ENCODE measurements at regions not wholly inside any gene's neighbourhood (a gene's known extent, or its start where the extent isn't known, plus 50 kb on each side); places are given as distances from the start of the nearest gene placed in this dataset.
A peak's percentile ranks its signal among the peaks of the same experiment; 100 is the strongest.

DNA sequence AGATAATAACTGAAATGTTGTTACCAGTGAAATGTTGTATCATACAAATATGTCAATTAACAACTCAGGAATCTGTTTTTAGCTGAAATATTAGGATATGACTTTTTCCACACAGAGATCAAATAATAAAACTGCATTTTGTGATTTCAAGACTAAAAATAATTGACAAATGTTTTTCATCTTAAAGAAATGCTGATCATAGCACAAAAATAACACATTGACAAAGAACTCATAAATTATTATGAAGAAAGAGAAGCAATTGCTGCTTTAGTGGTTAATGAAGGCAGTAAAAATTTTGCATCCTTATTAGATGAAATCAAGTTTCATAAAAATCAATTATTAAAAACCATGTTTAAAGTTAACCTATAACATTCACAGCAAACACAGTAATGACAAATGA, 1417.3 kb downstream of the OLFM4 start:
- TF ChIP-seq, protein P1, sequence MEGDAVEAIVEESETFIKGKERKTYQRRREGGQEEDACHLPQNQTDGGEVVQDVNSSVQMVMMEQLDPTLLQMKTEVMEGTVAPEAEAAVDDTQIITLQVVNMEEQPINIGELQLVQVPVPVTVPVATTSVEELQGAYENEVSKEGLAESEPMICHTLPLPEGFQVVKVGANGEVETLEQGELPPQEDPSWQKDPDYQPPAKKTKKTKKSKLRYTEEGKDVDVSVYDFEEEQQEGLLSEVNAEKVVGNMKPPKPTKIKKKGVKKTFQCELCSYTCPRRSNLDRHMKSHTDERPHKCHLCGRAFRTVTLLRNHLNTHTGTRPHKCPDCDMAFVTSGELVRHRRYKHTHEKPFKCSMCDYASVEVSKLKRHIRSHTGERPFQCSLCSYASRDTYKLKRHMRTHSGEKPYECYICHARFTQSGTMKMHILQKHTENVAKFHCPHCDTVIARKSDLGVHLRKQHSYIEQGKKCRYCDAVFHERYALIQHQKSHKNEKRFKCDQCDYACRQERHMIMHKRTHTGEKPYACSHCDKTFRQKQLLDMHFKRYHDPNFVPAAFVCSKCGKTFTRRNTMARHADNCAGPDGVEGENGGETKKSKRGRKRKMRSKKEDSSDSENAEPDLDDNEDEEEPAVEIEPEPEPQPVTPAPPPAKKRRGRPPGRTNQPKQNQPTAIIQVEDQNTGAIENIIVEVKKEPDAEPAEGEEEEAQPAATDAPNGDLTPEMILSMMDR (IDR thresholded peaks at IDR 0.05; ENCODE audit: unreplicated experiment) = no peak
- Mint-ChIP-seq H3K9me3 (ENCODE audit: low read depth) (peaks cover 6% of the 10 kb centered on the region), H3K36me3 (ENCODE audit: insufficient read depth) (no peaks in the 10 kb centered on the region), H3K4me3 (ENCODE audit: low read depth) (no peak overlapping the region), H3K27me3 (no peaks in the 10 kb centered on the region), H3K27ac (no peak overlapping the region), H3K4me1 (ENCODE audit: low read depth) (no peaks in the 10 kb centered on the region)
- no peak for DNase-seq (ENCODE audit: low spot score, unreplicated experiment)

DNA sequence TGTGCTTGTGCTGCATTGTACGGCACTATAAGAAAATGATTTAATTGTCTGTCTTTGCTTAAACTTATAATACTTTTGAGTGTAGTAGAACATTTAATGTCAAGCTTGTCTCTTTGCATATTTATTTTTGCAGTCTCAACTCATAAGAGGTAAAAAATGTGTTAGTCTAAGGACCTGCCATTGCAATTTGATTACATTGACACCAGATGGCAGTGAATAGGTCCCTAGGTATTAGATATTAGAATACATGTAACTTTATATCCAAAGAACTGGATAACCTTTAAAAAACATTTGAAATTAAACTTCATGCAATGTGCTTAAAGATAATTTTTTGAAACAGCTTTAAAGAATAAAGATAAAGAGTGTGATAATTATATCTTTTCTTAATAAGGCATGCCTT, 1421.3 kb downstream of the OLFM4 start:
- Mint-ChIP-seq H3K27me3 (no peaks in the 10 kb centered on the region), H3K9me3 (ENCODE audit: low read depth) (peaks cover 11% of the 10 kb centered on the region), H3K27ac (no peak overlapping the region), H3K36me3 (ENCODE audit: insufficient read depth) (no peaks in the 10 kb centered on the region), H3K4me1 (ENCODE audit: low read depth) (no peaks in the 10 kb centered on the region), H3K4me3 (ENCODE audit: low read depth) (no peak overlapping the region)
- TF ChIP-seq, protein P1 (IDR thresholded peaks at IDR 0.05; ENCODE audit: unreplicated experiment) = peak; percentile 51
- no peak for DNase-seq (ENCODE audit: low spot score, unreplicated experiment)

DNA sequence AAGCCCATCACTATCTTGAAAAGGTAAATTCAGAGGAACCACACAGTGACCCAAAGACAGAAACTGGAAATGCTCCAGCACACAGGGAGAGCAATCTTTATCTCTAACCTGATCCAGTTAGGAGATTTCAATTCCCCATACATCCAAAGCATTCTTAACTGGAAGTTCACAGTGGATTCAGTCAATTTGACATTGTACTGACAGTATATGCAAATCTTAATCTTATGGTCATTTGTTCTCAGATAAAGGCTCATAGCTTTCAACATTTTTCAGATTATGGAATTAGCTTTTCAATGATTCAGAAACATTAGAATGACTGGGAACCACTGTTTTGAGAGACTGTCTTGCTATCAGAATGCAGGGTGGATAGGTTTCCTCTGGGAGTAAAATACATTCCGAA, 1455.6 kb downstream of the OLFM4 start:
- Mint-ChIP-seq H3K27me3 (no peaks in the 10 kb centered on the region), H3K4me3 (ENCODE audit: low read depth) (no peak overlapping the region), H3K27ac (no peak overlapping the region), H3K4me1 (ENCODE audit: low read depth) (peaks cover 14% of the 10 kb centered on the region), H3K36me3 (ENCODE audit: insufficient read depth) (no peaks in the 10 kb centered on the region), H3K9me3 (ENCODE audit: low read depth) (no peaks in the 10 kb centered on the region)
- no peak for DNase-seq (ENCODE audit: low spot score, unreplicated experiment)
- TF ChIP-seq, protein P1 (IDR thresholded peaks at IDR 0.05; ENCODE audit: unreplicated experiment) = no peak

DNA sequence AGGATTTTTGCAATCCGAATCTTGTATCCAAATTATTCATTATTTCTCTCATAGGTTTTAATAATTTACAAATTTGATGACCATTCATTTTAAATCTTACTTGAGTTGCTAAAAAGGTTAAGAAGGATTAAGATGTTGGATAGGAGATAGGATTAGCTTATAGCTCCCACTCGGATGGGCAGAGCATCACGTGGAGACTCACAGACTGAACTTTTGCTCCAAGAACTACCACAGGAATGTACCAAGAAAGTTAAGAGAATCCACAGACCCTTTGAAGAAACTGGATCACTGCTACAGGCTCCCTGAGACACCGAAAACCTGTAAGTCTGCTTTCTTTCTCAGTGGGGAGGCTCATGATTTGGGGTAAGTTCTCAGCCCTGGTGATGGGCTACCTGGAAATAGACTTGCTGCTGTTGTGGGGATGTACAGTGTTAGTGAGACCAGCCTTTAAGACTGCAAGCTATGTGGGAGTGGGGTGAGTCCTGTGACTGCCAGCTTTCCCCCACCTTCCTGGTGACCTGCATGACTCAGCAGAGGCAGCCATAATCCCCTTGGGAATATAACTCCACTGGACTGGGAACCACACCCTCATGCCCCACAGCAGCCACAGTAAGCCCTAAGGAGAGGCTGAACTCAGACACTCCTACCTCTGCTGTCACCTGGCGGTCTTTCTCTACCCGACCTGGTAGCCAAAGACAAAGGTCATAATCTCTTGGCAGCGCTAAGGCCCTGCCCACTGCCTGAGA, 1458.0 kb downstream of the OLFM4 start:
- DNase-seq (ENCODE audit: low spot score, unreplicated experiment) = no peak

DNA sequence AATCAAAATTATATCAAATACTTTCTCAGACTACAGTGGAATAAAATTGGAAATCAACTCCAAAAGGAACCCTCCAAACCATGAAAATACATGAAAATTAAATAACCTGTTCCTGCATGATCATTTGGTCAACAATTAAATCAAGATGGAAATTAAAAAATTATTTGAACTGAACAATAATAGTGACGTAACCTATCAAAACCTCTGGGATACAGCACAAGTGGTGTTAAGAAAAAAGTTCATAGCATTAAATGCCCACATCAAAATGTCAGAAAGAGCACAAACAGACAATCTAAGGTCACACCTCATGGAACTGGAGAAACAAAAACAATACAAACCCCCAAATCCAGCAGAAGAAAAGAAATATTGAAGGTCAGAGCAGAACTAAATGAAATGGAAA, 1460.7 kb downstream of the OLFM4 start:
- H3K4me1 Mint-ChIP-seq (ENCODE audit: low read depth) = peaks cover 9% of the 10 kb centered on the region
- H3K4me3 Mint-ChIP-seq (ENCODE audit: low read depth) = no peak overlapping the region
- H3K36me3 Mint-ChIP-seq (ENCODE audit: insufficient read depth) = no peaks in the 10 kb centered on the region
- peaks cover 20% of the 10 kb centered on the region for H3K9me3 Mint-ChIP-seq (ENCODE audit: low read depth)
- no peak for DNase-seq (ENCODE audit: low spot score, unreplicated experiment)
- H3K27ac Mint-ChIP-seq = no peak overlapping the region
- H3K27me3 Mint-ChIP-seq = no peaks in the 10 kb centered on the region
- TF ChIP-seq, protein P1 (IDR thresholded peaks at IDR 0.05; ENCODE audit: unreplicated experiment) = no peak

More for the DNA sequence above, 1458.0 kb downstream of the OLFM4 start:
- TF ChIP-seq, protein P1 (IDR thresholded peaks at IDR 0.05; ENCODE audit: unreplicated experiment) = no peak
- no peak overlapping the region for H3K4me3 Mint-ChIP-seq (ENCODE audit: low read depth)
- H3K9me3 Mint-ChIP-seq (ENCODE audit: low read depth) = peaks cover 14% of the 10 kb centered on the region
- H3K27me3 Mint-ChIP-seq = no peaks in the 10 kb centered on the region
- no peak overlapping the region for H3K27ac Mint-ChIP-seq
- H3K4me1 Mint-ChIP-seq (ENCODE audit: low read depth) = peaks cover 11% of the 10 kb centered on the region
- no peaks in the 10 kb centered on the region for H3K36me3 Mint-ChIP-seq (ENCODE audit: insufficient read depth)
